ENCODE measurements at regions not wholly inside any gene's neighbourhood (a gene's known extent, or its start where the extent isn't known, plus 50 kb on each side); places are given as distances from the start of the nearest gene placed in this dataset.

GRCh38 chr4:1538941-1539772 lies 132.9 kb upstream of the NKX1-1 start:
- TF ChIP-seq CTCF (IDR thresholded peaks at IDR 0.05) (no peak), EZH2 (IDR thresholded peaks at IDR 0.05) (no peak)

Data from neural progenitor cell (in vitro differentiated cells).